ENCODE measurements at regions not wholly inside any gene's neighbourhood (a gene's known extent, or its start where the extent isn't known, plus 50 kb on each side); places are given as distances from the start of the nearest gene placed in this dataset.

- H3K27me3 ChIP-seq (ENCODE audit: insufficient read depth, low read length): no peaks in the 10 kb centered on the region
- H3K23me2 ChIP-seq (ENCODE audit: insufficient read length, low read depth, low read length, poor library complexity, severe bottlenecking): no peaks in the 10 kb centered on the region
Measured at GRCh38 chr13:76758738-76759137, 127.5 kb downstream of the KCTD12 start.

More at GRCh38 chr13:76758738-76759137, 127.5 kb downstream of the KCTD12 start:
- Histone ChIP-seq H3K79me1 (ENCODE audit: insufficient read depth, low read depth, low read length, poor library complexity, severe bottlenecking) (no peaks in the 10 kb centered on the region), H2BK5ac (ENCODE audit: insufficient read length, low read length) (no peak overlapping the region), H3K79me2 (ENCODE audit: insufficient read depth, low read length) (no peaks in the 10 kb centered on the region), H2AK5ac (ENCODE audit: insufficient read length, low read length) (no peak overlapping the region), H2AFZ (ENCODE audit: low read length) (no peak overlapping the region), H4K20me1 (ENCODE audit: control insufficient read depth, insufficient read depth, insufficient read length) (no peaks in the 10 kb centered on the region), H3K14ac (ENCODE audit: insufficient read depth, low read length) (no peak overlapping the region), H4K91ac (ENCODE audit: insufficient read length, low read depth, low read length) (no peak overlapping the region), H3K56ac (ENCODE audit: insufficient read length, low read depth, low read length) (no peak overlapping the region), H3K4me1 (ENCODE audit: insufficient read depth, low read length) (peaks cover 2% of the 10 kb centered on the region; the same call in 1 of the 2 replicates), H3K9me3 (ENCODE audit: control insufficient read depth, low read depth, low read length) (no peaks in the 10 kb centered on the region), H2BK120ac (ENCODE audit: low read depth, low read length, poor library complexity, severe bottlenecking) (no peak overlapping the region), H3T11ph (ENCODE audit: low read length) (no peak overlapping the region), H3K4ac (ENCODE audit: low read depth, low read length) (no peak overlapping the region), H3K4me2 (ENCODE audit: insufficient read depth, insufficient read length, low read length) (no peak overlapping the region), H3K23ac (ENCODE audit: insufficient read length, low read depth, low read length) (no peak overlapping the region), H4K8ac (replicated peaks; ENCODE audit: insufficient read length, low read depth, low read length) (no peak overlapping the region), H3K18ac (ENCODE audit: insufficient read length, low read depth, low read length) (no peak overlapping the region), H3K9ac (ENCODE audit: extremely low read depth, insufficient read length, low read length) (no peak overlapping the region), H4K5ac (ENCODE audit: insufficient read length, low read depth, low read length) (no peak overlapping the region), H2BK15ac (ENCODE audit: low read depth, low read length) (no peak overlapping the region), H3K27ac (ENCODE audit: insufficient read length, low read depth, low read length) (no peak overlapping the region), H2BK20ac (ENCODE audit: low read depth, low read length, poor library complexity, severe bottlenecking) (no peak overlapping the region), H2BK12ac (ENCODE audit: insufficient read length, low read depth, low read length) (no peak overlapping the region)
- no peak for TF ChIP-seq CTCF (conservative IDR thresholded peaks at IDR 0.05)
- Mint-ChIP-seq H3K4me1 (no peaks in the 10 kb centered on the region), H3K4me3 (no peak overlapping the region), H3K36me3 (ENCODE audit: insufficient read depth in 1 of 3, low read depth in 3 of 3) (no peaks in the 10 kb centered on the region), H3K27me3 (ENCODE audit: low read depth) (no peaks in the 10 kb centered on the region), H3K9me3 (no peaks in the 10 kb centered on the region), H3K27ac (no peak overlapping the region)
- no peak for DNase-seq
- no CpG with 5 or more reads among the region's 1 CpG for WGBS (ENCODE audit: extremely low coverage, insufficient read length, low lambda C conversion rate)
